Spleen (tissue), 11 donors: ENCODE measurements at regions not wholly inside any gene's neighbourhood (a gene's known extent, or its start where the extent isn't known, plus 50 kb on each side); places are given as distances from the start of the nearest gene placed in this dataset.

Experiments
- DNase-seq: peaks from one replicate; pipeline ENCODE4 v3.0.0-alpha.2; 2020
- H3K27ac ChIP-seq, 8 donors: fragments of 200-600 bp; sonication (generic) in 7 of 8; 1 replicate in 4 of 8; 2 replicates in 4 of 8; pipeline versions ENCODE4 v1.5.0 to v1.8.0; 2016 to 2021; ENCODE audit warnings: inconsistent platforms in 4 of 8, mild to moderate bottlenecking in 4 of 8, moderate library complexity in 1 of 8
- H3K27me3 ChIP-seq, 7 donors: fragments of 200-600 bp; sonication (generic) in 6 of 7; replicated peaks in 1 of 7; 1 replicate in 4 of 7; 2 replicates in 3 of 7; pipeline versions ENCODE4 v1.5.0 to v1.8.0; 2016 to 2021; ENCODE audit warnings: inconsistent platforms in 3 of 7, mild to moderate bottlenecking in 1 of 7
- H3K36me3 ChIP-seq, 6 donors: fragments of 200-600 bp; sonication (generic) in 5 of 6; 1 replicate in 4 of 6; 2 replicates in 2 of 6; pipeline versions ENCODE4 v1.5.0 to v1.8.0; 2016 to 2021; ENCODE audit warnings: inconsistent platforms in 2 of 6
- H3K4me1 ChIP-seq, 6 donors: fragments of 200-600 bp; sonication (generic) in 5 of 6; 1 replicate in 3 of 6; 2 replicates in 3 of 6; pipeline versions ENCODE4 v1.5.0 to v1.8.0; 2016 to 2021; ENCODE audit warnings: inconsistent platforms in 3 of 6
- H3K4me3 ChIP-seq, 8 donors: fragments of 200-600 bp; sonication (generic) in 7 of 8; 1 replicate in 4 of 8; 2 replicates in 4 of 8; pipeline versions ENCODE4 v1.5.0 to v1.8.0; 2016 to 2021; ENCODE audit warnings: inconsistent platforms in 4 of 8, mild to moderate bottlenecking in 4 of 8, moderate library complexity in 2 of 8
- H3K9me3 ChIP-seq, 8 donors: fragments of 200-600 bp; sonication (generic) in 7 of 8; 1 replicate in 4 of 8; 2 replicates in 4 of 8; pipeline versions ENCODE4 v1.5.0 to v1.8.0; 2016 to 2021; ENCODE audit warnings: inconsistent platforms in 4 of 8
- POLR2A ChIP-seq, 3 donors: fragments of 450-650 bp; IDR thresholded peaks; one replicate each; pipeline ENCODE4 v1.5.1; 2017; ENCODE audit warnings: antibody characterized with exemption in 3 of 3, mild to moderate bottlenecking in 1 of 3
- POLR2AphosphoS5 ChIP-seq, 3 donors: sonication (generic); formaldehyde crosslinking; IDR thresholded peaks; one replicate each; pipeline ENCODE4 v1.5.1; 2017; ENCODE audit warnings: antibody characterized with exemption in 3 of 3
- WGBS, 5 donors: extraction: QIAGEN DNeasy Blood & Tissue Kit in 3 of 5; methylation state at CpG; one replicate each; pipeline versions ENCODE4 v1.1.5 to v1.1.7; 2013 to 2018; 5-methylcytosine and 5-hydroxymethylcytosine counted together
- intact Hi-C: fragments of 100-400 bp; cut with DNase I; formaldehyde crosslinking; loops from one replicate; pipeline ENCODE4 v1.15.0; 2023; ENCODE audit warnings: low total_unique reads
- TF ChIP-seq, protein P1 (sequence below), 11 experiments: fragments of 200-600 bp in 7 of 11; fragments of 450-650 bp in 4 of 11; sonication (generic) in 4 of 11; IDR thresholded peaks in 8 of 11; conservative IDR thresholded peaks in 3 of 11; 1 replicate in 7 of 11; 2 replicates in 4 of 11; pipeline versions ENCODE4 v1.4.0 to v1.8.0; 2016 to 2021; ENCODE audit warnings: antibody characterized with exemption in 11 of 11, inconsistent platforms in 4 of 11, mild to moderate bottlenecking in 1 of 11
- donor health status: healthy with polysubstance abuse.
- donor health status: DM: no; HTN: no; CAD: no; lungs with moderate emphysema.
- donor health status: DM: no; HTN: no; CAD: no.
- donor health status: Bipolar disorder and iron deficiency.
- donor health status: healthy.
- donor health status: DM: no; HTN: no; CAD: no.
- donor health status: DM: yes; HTN: yes; CAD: no.

DNA sequence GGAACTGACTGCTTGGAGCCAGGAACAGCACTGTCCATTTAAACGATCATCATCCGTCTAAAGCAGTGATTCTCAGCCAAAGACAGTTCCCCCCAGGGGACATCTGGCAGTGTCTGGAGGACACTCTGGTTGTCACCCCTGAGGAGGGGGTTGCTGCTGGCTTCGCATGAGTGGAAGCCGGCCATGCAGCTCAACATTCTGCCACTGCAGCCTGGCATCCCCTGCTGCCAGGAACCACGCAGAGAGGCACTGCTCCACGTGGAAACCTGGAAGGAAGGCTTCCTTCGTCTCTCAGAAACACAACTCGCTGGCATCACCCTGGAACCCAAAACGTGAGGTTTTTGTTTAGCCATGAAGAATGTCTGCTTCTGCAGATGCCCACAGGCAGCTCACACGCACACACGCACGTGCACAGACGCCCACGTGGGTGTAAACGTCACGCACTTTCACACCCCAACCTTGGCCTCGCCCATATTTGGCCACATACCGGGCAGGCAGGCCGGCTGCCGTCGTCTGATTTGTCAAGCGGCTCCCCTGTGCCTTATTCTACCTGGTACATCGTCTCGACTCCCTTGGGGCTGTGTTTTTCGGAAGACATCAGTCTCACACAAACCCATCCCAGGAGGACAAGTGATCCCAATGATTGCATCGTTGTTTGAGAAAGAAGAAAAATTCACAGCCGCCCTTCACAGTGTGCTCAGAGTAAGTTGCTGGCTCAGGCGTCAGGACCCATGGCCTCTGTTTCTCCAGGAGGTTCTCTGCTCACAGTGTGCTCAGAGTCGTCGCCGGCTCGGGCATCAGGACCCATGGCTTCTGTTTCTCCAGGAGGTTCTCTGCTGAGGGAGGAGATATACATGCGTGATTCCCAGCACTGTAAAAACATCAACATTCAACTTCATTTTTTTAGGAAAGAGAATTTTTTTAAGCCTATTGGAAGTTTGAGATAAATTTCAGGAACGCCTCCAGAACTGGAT lies 127.2 kb upstream of the PPP2R2D start:
- WGBS, 5 donors: 70 to 82% (median 75%) methylated on average over 30 to 34 of the region's 34 CpGs
- no peak for DNase-seq
- no peak overlapping the region for H3K4me3 ChIP-seq

DNA sequence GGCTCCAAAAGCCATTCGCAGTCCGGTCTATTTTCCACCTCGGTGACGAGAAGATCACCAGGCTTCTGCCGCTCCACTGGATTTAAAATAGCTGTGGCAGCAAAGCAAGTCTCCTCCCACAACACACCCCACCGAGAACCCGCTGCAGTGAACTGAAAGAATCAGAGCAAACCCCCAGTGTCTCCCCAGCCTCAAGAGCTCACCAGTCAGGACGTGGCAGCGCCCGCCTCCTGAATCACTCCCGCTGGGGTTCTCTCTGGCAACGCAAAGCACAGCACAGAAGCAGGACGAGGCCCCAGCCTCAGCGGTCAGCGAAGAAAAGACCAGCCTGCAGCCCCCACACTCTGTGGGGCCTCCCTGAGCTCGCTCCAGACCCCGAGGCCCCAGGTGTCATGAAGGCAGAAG lies 126.1 kb upstream of the PPP2R2D start:
- Histone ChIP-seq H3K9me3 (peaks cover 3 to 46% (median 32%) of the 10 kb centered on the region in 8 donors), H3K36me3 (no peaks in the 10 kb centered on the region), H3K4me3 (no peak overlapping the region), H3K27me3 (peaks cover 0 to 19% (median 0%) of the 10 kb centered on the region in 7 donors), H3K27ac (no peak overlapping the region), H3K4me1 (no peaks in the 10 kb centered on the region)
- no peak for DNase-seq
- intact Hi-C loops: no loop called here
- TF ChIP-seq POLR2A (IDR thresholded peaks at IDR 0.05): no peak
- TF ChIP-seq, protein P1, sequence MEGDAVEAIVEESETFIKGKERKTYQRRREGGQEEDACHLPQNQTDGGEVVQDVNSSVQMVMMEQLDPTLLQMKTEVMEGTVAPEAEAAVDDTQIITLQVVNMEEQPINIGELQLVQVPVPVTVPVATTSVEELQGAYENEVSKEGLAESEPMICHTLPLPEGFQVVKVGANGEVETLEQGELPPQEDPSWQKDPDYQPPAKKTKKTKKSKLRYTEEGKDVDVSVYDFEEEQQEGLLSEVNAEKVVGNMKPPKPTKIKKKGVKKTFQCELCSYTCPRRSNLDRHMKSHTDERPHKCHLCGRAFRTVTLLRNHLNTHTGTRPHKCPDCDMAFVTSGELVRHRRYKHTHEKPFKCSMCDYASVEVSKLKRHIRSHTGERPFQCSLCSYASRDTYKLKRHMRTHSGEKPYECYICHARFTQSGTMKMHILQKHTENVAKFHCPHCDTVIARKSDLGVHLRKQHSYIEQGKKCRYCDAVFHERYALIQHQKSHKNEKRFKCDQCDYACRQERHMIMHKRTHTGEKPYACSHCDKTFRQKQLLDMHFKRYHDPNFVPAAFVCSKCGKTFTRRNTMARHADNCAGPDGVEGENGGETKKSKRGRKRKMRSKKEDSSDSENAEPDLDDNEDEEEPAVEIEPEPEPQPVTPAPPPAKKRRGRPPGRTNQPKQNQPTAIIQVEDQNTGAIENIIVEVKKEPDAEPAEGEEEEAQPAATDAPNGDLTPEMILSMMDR (IDR thresholded peaks at IDR 0.05 in 8 of 11, conservative IDR thresholded peaks at IDR 0.05 in 3 of 11): no peak
- no peak for TF ChIP-seq POLR2AphosphoS5 (IDR thresholded peaks at IDR 0.05)
- 75 to 85% (median 79%) methylated on average over 13 to 17 of the region's 17 CpGs for WGBS, 5 donors

More for the DNA sequence above, 127.2 kb upstream of the PPP2R2D start:
- Histone ChIP-seq H3K27ac (no peak overlapping the region), H3K27me3 (peaks cover 0 to 19% (median 0%) of the 10 kb centered on the region in 7 donors), H3K36me3 (no peaks in the 10 kb centered on the region), H3K4me1 (no peaks in the 10 kb centered on the region), H3K9me3 (peaks cover 3 to 36% (median 30%) of the 10 kb centered on the region in 8 donors)
- intact Hi-C loops: no loop called here
- TF ChIP-seq, protein P1 (IDR thresholded peaks at IDR 0.05 in 8 of 11, conservative IDR thresholded peaks at IDR 0.05 in 3 of 11): no peak
- TF ChIP-seq POLR2A (IDR thresholded peaks at IDR 0.05) (no peak), POLR2AphosphoS5 (IDR thresholded peaks at IDR 0.05) (no peak)

- H3K36me3 ChIP-seq: no peaks in the 10 kb centered on the region
- no peak for DNase-seq
- H3K9me3 ChIP-seq: peaks cover 3 to 48% (median 32%) of the 10 kb centered on the region in 8 donors
- no peaks in the 10 kb centered on the region for H3K4me1 ChIP-seq
- intact Hi-C loops: no loop called here
- 65 to 79% (median 74%) methylated on average over 16 of the region's 16 CpGs for WGBS, 5 donors
- H3K4me3 ChIP-seq: no peak overlapping the region
- no peak for TF ChIP-seq POLR2A (IDR thresholded peaks at IDR 0.05)
- H3K27ac ChIP-seq: no peak overlapping the region
- peaks cover 0 to 22% (median 0%) of the 10 kb centered on the region in 7 donors for H3K27me3 ChIP-seq
Observed at GRCh38 chr10:131775433-131775832, 125.4 kb upstream of the PPP2R2D start.

DNA sequence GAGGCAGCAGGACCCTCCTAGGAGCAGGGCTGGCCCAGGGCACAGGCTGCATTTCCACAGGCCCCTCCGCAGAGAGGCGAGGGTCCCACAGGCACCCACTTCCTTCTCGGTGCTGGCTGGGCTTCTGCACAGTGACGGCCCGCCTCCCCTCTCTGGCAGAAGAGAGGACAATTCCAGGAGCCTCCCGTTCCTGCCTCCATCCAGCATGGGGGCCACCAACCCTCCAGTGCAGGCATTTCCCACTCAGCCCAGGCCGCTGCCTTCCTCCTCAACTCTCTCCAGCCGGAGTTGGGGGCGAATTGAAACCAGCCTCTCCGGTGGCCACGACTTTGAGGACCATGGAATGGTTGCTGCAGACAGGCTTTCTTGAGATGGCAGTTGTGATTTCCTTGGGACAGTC lies 125.0 kb upstream of the PPP2R2D start:
- no peak overlapping the region for H3K4me3 ChIP-seq
- DNase-seq: no peak
- WGBS, 5 donors: 68 to 90% (median 85%) methylated on average over 5 to 11 of the region's 11 CpGs
- TF ChIP-seq, protein P1 (IDR thresholded peaks at IDR 0.05 in 8 of 11, conservative IDR thresholded peaks at IDR 0.05 in 3 of 11): no peak
- no peak for TF ChIP-seq POLR2A (IDR thresholded peaks at IDR 0.05)
- no peak for TF ChIP-seq POLR2AphosphoS5 (IDR thresholded peaks at IDR 0.05)
- H3K27ac ChIP-seq: no peak overlapping the region
- peaks cover 0 to 23% (median 0%) of the 10 kb centered on the region in 7 donors for H3K27me3 ChIP-seq
- intact Hi-C loops: no loop called here
- H3K36me3 ChIP-seq: no peaks in the 10 kb centered on the region
- no peaks in the 10 kb centered on the region for H3K4me1 ChIP-seq
- H3K9me3 ChIP-seq: peaks cover 3 to 49% (median 32%) of the 10 kb centered on the region in 8 donors
